ENCODE measurements at regions not wholly inside any gene's neighbourhood (a gene's known extent, or its start where the extent isn't known, plus 50 kb on each side); places are given as distances from the start of the nearest gene placed in this dataset.
"Not testable (repeated sequence)": the region's sequence is repeated elsewhere in the genome, so short reads cannot be mapped to it uniquely, and the experiment has no call there.

DNA sequence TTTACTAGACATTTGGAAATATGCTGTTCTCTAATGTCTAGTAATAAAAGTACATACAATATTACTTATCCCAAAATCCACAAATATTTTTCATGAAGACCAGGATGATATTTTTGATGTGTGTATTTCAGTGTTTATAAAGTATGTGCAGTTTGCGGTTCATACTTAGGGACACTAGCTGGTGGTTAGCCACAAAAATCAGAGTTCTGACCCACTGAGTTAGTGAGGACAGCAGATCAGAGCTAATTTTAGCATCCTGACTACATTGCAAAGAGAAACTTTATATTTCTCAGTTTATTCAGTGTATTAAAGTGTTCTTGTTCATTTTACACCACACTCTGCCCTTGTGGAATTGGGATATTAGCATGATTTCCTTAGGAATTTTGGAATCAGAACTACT, 655.3 kb downstream of the HTR1A start:
- no peak for DNase-seq

DNA sequence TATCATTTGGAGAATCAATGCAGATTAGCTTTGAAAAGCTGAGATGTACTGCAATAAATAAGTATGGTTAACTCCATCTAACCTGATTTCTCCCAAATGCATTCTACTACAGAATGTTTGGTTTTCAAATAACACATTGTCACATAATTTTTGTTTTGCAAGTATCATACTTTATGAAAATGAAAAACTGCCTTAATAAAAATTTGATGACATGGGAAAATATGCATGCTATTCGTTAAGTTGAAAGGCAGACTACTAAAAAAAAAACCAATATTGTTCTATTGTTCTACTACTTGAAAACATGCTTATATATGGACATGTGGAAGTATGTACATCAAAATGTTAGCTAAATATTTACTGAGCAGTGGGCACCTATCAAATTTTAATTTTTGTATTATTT, 668.9 kb downstream of the HTR1A start:
- no peak for DNase-seq

DNA sequence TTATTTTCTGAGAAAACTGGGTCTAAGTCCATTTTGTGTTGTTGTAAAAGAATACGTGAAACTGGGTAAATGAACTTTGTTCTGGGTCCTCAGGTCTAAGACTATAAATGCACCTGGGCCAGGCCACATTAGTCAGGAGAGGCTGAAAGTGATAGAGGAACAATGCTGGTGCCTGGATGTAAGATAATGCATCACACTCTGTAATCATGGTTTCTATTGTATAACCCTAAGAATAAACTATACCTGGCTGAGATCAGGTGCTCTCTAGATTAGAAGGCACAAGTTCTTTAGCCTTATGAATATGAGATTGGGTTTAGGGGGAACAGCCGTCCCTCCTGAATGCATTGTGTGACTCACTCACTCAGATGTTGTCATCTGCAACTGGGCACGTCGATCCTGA, 675.5 kb downstream of the HTR1A start:
- DNase-seq, result no peak

DNA sequence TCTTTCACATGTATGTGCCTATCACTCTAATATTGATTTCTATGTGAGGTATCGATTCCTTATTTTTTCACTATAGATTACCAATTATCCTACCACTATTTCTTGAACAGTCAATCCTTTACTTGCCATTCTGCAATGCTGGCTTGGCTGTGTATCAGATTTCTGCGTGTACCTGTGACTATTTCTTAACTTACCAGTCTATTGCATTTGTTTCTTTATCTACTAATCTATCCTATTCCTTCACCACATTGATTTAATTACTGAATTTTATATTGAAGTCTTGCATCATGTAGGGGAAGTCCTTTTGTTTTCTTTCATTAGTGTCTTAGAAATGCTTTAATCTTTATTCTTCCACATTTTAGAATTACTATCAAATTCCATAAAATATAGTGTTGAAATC, 684.8 kb downstream of the LRRC70 start:
- no peak for DNase-seq

DNA sequence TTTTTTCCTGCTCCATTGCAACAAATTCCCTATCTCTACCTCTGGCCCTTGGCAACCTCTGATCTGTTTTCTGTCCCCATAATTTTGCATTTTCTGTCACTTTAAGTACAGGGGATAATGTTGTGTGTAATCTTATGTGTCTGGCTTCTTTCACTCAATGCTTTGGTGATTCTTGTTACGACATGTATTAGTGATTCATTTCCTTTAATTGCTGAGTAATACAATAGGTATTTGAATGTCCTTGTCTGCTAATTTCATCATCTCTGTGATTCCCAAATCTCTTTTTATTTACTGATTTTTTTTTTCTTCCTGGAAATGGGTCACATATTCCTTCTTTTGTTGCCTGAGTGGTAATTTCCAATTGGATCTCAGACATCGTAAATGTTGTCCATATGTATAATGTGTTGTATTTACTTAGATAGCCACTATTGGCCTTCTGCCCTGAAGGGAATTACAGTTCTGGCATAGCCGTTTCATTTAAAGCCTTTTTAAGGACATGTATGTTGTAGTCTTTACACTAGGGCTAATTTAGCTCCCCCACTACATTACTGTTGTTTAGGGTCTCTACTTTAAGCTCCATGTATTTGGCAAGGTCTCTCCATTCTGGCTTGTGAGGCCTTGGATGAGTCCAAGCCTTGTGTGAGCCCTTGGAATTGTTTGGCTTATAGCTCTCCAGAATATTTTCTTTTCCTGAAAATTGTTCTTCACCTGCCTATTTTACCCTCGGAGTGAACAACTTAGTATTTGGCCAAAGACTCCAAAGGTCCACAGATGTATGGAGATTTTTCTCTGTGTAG, 683.8 kb downstream of the LRRC70 start:
- DNase-seq, result peak; percentile 59

DNA sequence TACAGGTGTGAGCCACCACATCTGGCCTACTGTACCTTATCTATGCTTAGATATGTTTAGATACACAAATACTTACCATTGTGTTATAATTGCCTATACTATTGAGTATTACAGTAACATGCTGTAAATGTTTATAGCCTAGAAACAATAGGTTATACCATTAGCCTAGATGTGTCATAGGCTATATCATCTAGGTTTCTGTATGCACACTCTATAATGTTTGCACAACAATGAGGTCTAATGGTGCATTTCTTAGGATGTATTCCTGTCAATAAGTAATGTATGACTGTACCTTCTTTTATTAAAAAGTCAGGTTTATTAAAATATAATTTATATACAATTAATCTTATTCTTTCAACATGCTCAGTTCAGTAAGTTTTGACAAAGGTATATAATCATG, 683.1 kb downstream of the LRRC70 start:
- DNase-seq, result no peak

DNA sequence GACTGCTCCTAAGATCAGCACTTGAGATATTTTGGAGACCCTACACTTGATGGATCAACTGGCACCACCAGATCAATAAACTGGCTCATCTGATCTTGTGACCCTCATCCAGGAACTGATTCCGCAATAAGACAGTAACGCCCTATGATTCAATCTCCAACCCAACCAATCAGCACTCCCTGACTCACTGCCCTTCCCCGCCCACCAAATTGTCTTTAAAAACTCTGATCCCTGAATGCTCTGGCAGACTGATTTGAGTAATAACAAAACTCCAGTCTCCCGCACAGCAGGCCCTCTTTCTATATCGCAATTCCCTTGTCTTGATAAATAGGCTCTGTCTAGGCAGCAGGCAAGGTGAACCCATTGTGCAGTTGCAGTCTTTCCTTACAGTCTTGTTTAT, 677.0 kb downstream of the LRRC70 start:
- DNase-seq, result peak; percentile 49

DNA sequence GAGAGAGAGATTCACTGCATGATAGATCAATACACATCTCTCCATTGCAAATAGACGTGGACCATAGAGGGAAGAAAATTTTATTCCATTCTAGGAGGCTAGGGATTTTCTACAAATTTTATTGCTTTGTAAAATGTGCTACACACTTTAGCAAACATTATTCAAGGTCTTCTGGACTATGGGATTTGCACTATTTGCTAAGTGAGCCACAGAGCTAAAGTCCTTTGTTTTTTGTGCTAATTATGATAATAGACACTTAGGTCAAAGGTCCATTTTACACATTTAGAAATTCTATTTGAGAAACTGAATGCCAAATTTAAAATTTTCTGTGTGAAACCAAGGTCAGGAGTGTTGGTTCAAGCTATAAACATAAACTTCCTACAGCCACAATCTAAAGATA, 672.3 kb downstream of the LRRC70 start:
- DNase-seq, result no peak

DNA sequence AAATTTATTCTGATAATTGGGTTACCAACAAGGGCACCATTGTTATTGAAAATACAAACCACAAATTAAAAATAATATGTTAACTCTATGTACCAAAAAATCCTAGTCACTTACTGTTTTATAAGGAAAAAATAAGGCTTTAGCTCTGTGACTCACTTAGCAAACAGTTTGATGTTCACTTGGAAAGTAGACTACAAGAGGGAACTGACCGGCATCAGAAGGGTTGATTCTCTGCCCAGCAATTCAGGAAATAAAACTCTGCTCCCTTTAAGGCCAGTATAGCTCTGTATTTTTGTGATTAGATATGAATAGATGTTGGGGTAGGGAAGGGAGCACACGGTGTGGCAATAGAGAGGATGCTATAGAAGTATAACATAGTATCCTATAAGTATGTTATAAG, 671.3 kb downstream of the LRRC70 start:
- no peak for DNase-seq

DNA sequence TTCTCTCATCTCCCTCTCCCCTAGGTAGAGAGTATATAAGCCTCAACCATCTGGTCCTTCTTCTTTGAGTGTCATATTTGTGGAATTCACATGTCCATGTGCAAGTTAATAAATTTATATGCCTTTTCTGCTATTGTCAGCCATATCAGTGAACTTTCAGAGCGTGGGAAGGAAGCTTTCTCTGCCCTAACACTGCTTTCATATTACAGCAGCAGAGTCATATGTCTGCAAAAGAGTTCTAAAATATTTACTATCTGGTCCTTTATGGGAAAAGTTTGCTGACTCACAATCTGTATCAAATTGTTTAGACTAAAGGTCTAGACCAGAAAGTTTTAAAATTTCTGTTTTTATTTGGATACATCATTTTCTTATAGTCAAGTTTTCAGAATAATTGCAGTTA, 669.0 kb downstream of the LRRC70 start:
- DNase-seq, result no peak

DNA sequence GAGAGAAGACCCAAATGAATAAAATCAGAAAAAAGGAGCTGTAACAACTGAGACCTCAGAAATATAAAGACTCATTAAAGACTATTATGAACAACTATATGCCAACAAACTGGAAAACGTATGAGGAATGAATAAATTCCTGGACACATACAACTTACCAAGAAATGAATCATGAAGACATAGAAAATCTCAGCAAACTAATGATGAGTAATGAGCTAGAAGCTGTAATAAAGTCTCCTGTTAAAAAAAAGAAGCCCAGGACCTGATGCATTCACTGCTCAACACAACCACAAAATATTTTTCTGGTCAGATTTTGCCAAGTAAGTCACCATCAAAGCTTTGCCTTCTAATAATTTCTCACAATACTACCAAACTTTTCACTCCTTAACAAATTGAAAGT, 666.7 kb downstream of the LRRC70 start:
- DNase-seq, result no peak

DNA sequence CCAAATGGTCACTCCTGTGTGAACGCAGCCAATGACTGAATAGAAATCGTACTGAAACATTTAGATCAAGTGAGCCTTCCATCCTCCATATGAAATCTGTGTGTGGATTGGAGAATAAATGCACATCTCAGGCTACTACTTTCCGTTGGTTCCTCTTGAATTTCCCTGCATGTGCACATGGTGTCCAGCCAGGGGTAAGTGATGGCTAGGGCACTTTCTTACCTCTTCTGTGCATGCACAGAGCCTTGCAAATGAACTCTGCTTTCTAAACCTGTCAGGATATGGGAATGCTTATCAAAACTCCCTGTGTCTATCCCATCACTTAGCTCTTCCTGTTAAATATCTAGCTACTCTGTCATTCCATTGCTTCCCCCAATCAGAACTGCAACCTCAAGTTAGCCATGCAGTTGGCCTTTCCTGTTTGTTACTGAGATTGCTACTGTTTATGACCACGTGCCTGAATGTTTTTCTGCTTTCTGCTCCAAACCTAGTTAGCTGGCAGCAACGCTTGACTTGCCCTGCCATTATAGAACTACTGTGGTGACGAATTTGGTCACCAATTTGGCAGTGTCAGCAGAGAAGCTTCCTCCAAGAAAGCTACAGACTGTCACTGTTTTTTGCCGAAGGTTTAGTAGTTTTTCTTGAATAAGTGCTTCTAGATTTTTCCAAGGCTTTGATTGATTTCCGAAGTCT, 661.6 kb downstream of the LRRC70 start:
- DNase-seq, result no peak

DNA sequence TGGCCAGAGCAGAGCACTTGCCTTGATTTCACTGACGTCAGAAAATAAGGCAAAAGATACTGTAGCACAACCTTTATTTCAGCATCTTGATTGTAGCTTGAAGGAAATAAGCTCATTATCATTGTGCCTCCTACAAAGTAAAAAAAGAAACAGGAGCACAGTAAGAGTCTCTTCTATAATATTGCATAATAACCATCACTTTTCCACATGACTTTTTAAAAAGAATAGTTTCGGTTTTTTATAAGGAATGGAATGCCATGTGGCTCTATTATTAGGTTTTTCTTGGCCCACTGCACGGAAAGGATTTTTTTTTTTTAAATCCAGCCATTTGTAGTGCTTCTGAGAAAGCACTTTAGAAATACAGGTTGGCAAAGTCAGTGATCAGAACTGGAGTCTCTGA, 655.3 kb downstream of the LRRC70 start:
- no peak for DNase-seq

DNA sequence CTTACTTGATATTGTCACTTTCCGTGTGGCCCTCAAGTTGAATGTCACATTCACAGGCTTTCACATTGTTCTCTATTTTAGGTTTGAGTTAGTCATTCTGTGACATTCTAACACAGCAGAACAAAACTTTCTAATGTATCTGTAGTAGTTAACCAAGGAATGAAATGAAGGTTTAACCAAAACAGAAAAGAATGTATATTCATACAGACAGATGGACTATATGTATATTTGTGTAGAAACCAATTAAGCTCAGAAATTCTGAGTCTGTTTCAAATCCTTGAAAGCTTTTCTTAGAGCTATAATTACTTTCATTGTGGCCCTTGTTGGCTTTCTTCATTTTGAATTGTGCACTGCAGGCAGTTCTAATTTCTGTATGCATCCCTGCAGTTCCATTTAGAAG, 654.7 kb downstream of the LRRC70 start:
- DNase-seq, result no peak

DNA sequence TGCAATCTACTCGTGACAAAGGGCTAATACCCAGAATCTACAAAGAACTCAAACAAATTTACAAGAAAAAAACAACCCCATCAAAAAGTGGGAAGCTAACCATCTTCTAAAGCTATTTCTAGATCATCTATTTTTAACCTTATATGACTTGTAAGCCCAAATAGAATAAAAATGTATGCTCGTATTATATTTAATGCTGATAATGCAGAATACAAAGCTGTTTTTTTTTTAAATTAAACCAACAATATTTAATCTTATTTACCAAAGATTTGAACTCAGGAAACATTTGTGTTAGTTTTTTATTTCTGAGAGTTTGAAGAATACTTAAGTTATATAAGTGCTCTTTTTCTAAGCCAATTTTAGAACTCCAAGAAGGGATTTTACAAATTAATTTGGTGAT, 652.1 kb downstream of the LRRC70 start:
- no peak for DNase-seq

DNA sequence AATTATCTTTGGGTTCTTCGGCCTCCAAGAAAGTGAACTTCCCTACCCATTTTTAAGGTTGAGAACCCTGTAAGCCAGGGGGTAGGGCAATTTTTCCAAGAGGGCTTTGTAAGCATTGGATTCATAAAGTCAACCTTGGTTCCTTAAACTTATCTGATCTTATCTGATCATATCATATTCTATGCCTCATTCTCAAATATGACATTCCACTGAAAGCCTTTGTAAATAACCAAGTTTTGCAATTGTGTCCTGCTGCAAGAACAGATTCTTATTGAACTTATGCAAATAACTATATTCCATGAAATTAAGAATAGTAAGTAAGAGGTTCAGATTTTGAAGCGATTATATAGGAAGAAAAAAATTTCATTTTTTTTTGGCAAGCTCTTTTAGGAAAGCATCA, 649.5 kb downstream of the LRRC70 start:
- no peak for DNase-seq

DNA sequence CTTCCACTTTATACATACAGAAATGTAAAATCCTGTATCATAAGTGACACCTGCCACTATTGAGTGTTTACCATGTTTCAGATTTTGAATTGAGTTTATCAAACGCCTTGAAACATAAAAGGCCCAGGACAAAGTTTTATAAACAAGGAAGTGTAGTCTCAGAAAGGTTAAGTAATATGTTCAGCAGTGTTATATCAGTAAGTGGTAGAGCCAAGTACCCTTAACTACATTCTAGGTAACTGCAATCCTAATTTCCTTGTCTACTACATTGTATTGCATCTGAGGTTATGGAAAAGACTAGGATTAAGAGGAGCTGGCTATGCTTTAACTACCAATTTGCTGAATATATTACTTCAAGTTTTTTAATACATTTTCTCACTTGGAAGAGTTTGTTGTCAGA, 641.6 kb downstream of the LRRC70 start:
- DNase-seq, result no peak

DNA sequence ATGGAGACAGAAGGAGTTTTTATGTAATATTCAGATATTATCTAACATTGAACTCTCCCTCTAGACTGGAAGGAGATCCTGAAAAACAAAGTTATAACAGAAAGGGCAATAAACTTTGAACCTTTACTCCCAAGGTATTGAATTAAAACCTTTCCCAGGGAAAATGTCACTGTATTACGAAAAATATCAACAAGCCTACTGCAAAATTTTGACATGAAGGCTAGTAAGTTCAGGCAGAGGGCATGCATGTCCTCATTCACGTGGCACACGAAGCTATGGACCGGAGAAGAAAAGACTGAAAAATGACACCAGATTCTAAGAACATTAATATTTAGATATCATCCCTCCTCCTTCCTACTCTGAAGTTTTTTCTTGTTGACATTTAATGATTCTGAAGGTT, 638.8 kb downstream of the LRRC70 start:
- DNase-seq, result no peak

DNA sequence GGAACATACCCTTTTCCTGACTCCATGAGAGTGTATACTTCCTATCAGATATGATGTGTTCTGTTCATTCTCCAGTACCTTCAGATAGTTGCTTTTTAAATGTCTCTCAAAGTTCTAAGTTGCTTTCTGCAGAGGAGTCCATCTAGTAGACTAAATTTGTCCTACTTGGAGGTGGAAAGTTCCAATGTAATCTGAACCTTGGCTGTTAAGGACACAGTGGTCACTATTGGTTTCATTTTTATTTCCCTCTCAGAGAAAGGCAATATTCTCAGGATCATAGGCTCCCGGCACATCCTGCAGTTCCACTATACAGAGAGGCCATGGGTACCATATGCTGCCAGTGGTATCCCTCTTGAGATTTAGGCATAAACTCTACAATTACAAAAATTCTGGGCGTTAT, 634.6 kb downstream of the LRRC70 start:
- DNase-seq, result no peak

DNA sequence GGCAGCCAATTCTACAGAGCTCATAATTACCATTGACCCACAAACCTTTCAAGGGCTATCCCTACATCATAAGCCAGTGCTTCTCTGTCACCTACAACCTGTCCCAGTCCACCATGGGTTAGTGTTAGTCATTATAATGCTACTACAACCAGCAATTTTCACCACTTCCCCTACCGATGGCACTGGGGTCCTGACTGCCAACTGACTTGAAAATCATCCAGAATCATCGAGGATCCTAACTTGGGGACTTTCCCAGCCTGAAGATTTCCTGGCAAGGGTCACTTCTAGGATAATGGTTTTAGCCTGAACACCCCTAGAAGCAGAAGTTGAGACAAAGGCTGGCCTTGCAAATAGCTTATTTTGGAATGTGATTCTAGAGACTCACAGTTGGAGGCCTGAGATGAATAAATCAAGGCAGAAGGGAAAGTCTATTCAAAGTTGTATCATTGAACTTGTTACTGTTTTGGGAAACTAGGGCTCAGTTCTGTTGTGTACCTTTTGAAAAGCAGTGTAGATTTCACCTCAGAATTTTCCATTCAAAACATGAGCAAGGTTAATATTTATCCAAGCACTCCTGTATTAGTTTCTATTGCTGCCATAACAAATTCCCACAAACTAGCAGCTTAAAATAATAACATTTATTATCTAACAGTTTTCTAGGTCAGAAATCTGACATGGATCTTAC, 633.0 kb downstream of the LRRC70 start:
- DNase-seq, result no peak

DNA sequence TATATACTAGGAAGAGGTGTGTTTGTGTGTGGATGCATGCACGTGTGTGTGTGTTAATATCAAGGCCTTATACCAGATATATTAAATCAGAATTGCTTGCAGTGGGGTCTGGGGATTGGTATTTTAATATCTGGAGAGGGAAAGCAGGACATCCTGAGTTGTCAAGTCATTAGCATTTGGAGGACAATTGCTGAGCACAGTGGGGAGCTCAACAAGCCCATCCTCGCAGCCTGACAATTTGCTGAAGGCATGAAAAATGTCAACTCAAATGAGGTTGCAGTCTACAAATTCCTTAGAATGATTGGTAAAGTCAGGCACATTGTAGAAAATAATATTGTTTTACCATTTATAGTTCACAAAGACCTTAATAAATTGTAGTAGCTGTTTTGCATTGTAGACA, 627.4 kb downstream of the LRRC70 start:
- no peak for DNase-seq

DNA sequence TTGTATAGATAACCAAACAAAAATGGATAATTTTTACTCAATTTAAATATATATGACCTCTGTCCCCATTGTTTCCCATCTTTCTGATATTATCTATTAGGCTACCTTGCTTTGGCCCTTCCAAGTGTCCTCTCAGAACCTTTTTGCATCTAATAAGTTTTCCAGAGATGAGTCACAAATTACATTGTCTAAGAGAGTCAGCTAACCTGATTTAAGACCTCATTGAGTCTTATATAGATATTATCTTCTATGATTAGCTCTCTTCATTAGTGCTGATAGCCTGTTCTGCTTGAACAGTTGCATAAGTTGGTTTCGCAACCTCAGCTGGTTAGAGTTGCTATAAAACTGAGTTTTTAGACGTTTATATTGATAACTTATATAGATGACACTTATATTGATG, 623.1 kb downstream of the LRRC70 start:
- no peak for DNase-seq

DNA sequence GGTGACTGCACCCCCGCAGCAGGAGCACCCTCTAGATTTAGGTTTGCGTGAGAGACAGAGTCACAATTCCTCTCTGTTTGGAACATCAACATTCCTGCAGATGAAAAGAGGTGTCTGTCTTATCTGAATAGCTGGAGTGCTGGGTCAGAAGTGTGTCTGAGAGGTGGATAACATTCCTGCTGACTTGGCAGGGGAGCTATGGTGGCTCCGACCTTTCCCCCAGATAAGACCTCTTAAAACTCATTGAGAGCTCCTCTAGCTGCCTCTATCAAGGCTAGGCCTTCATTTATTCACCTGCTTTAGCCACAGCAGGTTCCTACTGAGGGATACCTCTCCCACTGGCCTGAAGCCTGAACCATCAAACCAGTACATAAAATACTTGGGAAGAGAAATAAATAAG, 615.5 kb downstream of the LRRC70 start:
- no peak for DNase-seq

DNA sequence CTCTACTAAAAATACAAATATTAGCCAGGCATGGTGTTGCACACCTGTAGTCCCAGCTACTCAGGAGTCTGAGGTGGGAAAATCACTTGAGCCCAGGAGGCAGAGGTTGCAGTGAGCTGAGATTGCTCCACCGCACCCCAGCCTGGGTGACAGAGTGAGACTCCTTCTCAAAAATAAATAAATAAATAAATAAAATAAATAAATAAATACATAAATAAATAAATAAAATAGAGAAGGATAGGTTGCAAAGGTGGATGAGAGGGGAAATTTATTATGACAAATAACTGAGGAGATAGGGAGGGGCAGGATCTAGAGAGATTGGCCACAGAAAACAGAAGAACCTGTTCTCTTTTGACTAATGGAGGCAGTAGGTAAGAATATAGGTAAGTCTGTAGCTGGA, 601.6 kb downstream of the LRRC70 start:
- DNase-seq, result not testable (repeated sequence)
